ENCODE measurements at regions not wholly inside any gene's neighbourhood (a gene's known extent, or its start where the extent isn't known, plus 50 kb on each side); places are given as distances from the start of the nearest gene placed in this dataset.

- intact Hi-C loops (cut with micrococcal nuclease) = no loop called here
- Mint-ChIP-seq H3K36me3 (no peaks in the 10 kb centered on the region), H3K27ac (no peak overlapping the region), H3K27me3 (ENCODE audit: low read depth in 3 of 3) (no peaks in the 10 kb centered on the region), H3K9me3 (peaks cover 0 to 9% (median 3%) of the 10 kb centered on the region in 7 donors), H3K4me3 (no peak overlapping the region), H3K4me1 (no peaks in the 10 kb centered on the region)
- Histone ChIP-seq H3K4me1 (ENCODE audit: control insufficient read depth in 1 of 2, insufficient read depth in 2 of 2, low read length in 2 of 2) (no peaks in the 10 kb centered on the region), H3K4me2 (replicated peaks; ENCODE audit: extremely low read depth, low read length, poor library complexity, severe bottlenecking) (no peak overlapping the region), H3K9ac (ENCODE audit: insufficient read depth, low read length, poor library complexity, severe bottlenecking) (no peak overlapping the region), H4K20me1 (ENCODE audit: insufficient read depth, low read length) (no peaks in the 10 kb centered on the region), H3K27ac (ENCODE audit: low read depth in 1 of 2, low read length in 2 of 2) (no peak overlapping the region), H3K9me3 (replicated peaks in 1 of 2; ENCODE audit: control insufficient read depth in 1 of 2, insufficient read depth in 1 of 2, low read length in 2 of 2) (peaks cover 9% of the 10 kb centered on the region in 2 donors), H3K27me3 (ENCODE audit: control insufficient read depth in 2 of 2, insufficient read depth in 2 of 2, low read length in 2 of 2) (no peaks in the 10 kb centered on the region), H2AFZ (ENCODE audit: insufficient read depth, low read depth, low read length, poor library complexity, severe bottlenecking) (no peak overlapping the region), H3K36me3 (replicated peaks in 1 of 2; ENCODE audit: control insufficient read depth in 1 of 2, insufficient read depth in 2 of 2, low read length in 2 of 2) (no peaks in the 10 kb centered on the region), H3K79me2 (ENCODE audit: insufficient read depth, low read length) (no peaks in the 10 kb centered on the region), H3K4me3 (replicated peaks in 1 of 3; ENCODE audit: low read depth in 2 of 3, low read length in 3 of 3) (no peak overlapping the region)
- no peak for DNase-seq
- TF ChIP-seq, protein P1, sequence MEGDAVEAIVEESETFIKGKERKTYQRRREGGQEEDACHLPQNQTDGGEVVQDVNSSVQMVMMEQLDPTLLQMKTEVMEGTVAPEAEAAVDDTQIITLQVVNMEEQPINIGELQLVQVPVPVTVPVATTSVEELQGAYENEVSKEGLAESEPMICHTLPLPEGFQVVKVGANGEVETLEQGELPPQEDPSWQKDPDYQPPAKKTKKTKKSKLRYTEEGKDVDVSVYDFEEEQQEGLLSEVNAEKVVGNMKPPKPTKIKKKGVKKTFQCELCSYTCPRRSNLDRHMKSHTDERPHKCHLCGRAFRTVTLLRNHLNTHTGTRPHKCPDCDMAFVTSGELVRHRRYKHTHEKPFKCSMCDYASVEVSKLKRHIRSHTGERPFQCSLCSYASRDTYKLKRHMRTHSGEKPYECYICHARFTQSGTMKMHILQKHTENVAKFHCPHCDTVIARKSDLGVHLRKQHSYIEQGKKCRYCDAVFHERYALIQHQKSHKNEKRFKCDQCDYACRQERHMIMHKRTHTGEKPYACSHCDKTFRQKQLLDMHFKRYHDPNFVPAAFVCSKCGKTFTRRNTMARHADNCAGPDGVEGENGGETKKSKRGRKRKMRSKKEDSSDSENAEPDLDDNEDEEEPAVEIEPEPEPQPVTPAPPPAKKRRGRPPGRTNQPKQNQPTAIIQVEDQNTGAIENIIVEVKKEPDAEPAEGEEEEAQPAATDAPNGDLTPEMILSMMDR (IDR thresholded peaks at IDR 0.05) = no peak
- WGBS (ENCODE audit: insufficient coverage) = no CpG with 5 or more reads among the region's 1 CpG
Observed at GRCh38 chr7:113639221-113639620, 279.6 kb downstream of the PPP1R3A start.

DNA sequence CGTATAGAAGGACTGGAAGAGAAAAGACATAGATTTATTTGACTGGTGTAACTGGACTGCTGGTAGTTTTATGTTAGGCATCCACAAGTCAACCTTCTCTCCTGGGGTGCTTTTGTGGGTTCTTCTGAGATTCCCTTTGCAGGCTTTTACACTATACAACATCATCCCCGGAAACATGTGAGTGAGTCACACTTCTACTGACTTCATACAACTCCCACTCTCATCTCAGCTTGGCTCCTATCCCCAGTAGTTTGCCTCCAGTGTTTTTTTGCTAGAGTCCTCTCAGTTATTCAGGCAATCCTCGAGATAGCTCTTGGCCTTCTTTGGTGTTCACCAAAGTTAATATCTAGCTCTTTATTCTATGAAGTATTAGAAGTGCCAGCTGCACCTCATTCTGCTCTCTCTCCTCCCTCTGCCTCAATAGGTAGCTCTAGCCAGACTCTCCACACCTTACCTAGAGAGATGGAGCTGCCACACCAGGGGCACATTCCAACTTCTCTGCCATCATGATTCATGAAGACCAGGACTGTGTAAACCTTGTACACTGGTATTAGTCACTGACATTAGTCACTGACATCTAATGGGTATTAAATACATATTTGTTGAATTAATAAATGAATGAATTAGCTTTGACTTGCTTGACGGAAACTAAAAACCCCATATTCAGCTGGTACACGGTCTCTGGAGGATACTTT lies 281.9 kb downstream of the PPP1R3A start:
- H3K9me3 ChIP-seq (replicated peaks in 1 of 2; ENCODE audit: control insufficient read depth in 1 of 2, insufficient read depth in 1 of 2, low read length in 2 of 2) = peaks cover 9% of the 10 kb centered on the region in 2 donors
- 72% methylated on average over 2 of the region's 5 CpGs for WGBS (ENCODE audit: insufficient coverage)
- H3K9ac ChIP-seq (ENCODE audit: insufficient read depth, low read length, poor library complexity, severe bottlenecking) = no peak overlapping the region
- H3K79me2 ChIP-seq (ENCODE audit: insufficient read depth, low read length) = no peaks in the 10 kb centered on the region
- Mint-ChIP-seq H3K27ac (no peak overlapping the region), H3K4me1 (no peaks in the 10 kb centered on the region), H3K27me3 (ENCODE audit: low read depth in 3 of 3) (no peaks in the 10 kb centered on the region), H3K4me3 (no peak overlapping the region), H3K9me3 (peaks cover 0 to 9% (median 3%) of the 10 kb centered on the region in 7 donors), H3K36me3 (no peaks in the 10 kb centered on the region)
- DNase-seq = no peak
- intact Hi-C loops (cut with micrococcal nuclease) = no loop called here
- no peak overlapping the region for H3K4me3 ChIP-seq (replicated peaks in 1 of 3; ENCODE audit: low read depth in 2 of 3, low read length in 3 of 3)
- no peaks in the 10 kb centered on the region for H3K27me3 ChIP-seq (ENCODE audit: control insufficient read depth in 2 of 2, insufficient read depth in 2 of 2, low read length in 2 of 2)
- no peaks in the 10 kb centered on the region for H3K36me3 ChIP-seq (replicated peaks in 1 of 2; ENCODE audit: control insufficient read depth in 1 of 2, insufficient read depth in 2 of 2, low read length in 2 of 2)
- no peaks in the 10 kb centered on the region for H4K20me1 ChIP-seq (ENCODE audit: insufficient read depth, low read length)
- no peak overlapping the region for H2AFZ ChIP-seq (ENCODE audit: insufficient read depth, low read depth, low read length, poor library complexity, severe bottlenecking)
- no peaks in the 10 kb centered on the region for H3K4me1 ChIP-seq (ENCODE audit: control insufficient read depth in 1 of 2, insufficient read depth in 2 of 2, low read length in 2 of 2)
- TF ChIP-seq, protein P1 (IDR thresholded peaks at IDR 0.05) = no peak
- no peak overlapping the region for H3K27ac ChIP-seq (ENCODE audit: low read depth in 1 of 2, low read length in 2 of 2)
- H3K4me2 ChIP-seq (replicated peaks; ENCODE audit: extremely low read depth, low read length, poor library complexity, severe bottlenecking) = no peak overlapping the region

Data from CD14-positive monocyte (primary cell).